Tibial nerve (tissue), 4 donors: ENCODE measurements at regions not wholly inside any gene's neighbourhood (a gene's known extent, or its start where the extent isn't known, plus 50 kb on each side); places are given as distances from the start of the nearest gene placed in this dataset.
"Not testable (repeated sequence)": the region's sequence is repeated elsewhere in the genome, so short reads cannot be mapped to it uniquely, and the experiment has no call there.

Source experiments
- DNase-seq, 2 donors: peaks; one replicate each; pipeline ENCODE4 v3.0.0-alpha.2; 2019; ENCODE audit warnings: low spot score in 2 of 2
- H3K27ac ChIP-seq, 4 donors: fragments of 200-600 bp; sonication (generic) in 3 of 4; one replicate each; pipeline ENCODE4 v1.5.1; 2017 to 2019; ENCODE audit warnings: mild to moderate bottlenecking in 1 of 4
- H3K27me3 ChIP-seq, 2 donors: fragments of 200-600 bp; sonication (generic) in 1 of 2; one replicate each; pipeline versions ENCODE4 v1.5.1 to v1.6.0; 2017 to 2019
- H3K36me3 ChIP-seq, 3 donors: fragments of 200-600 bp; sonication (generic); one replicate each; pipeline ENCODE4 v1.5.1; 2018 to 2019
- H3K4me1 ChIP-seq, 4 donors: fragments of 200-600 bp; sonication (generic) in 3 of 4; one replicate each; pipeline ENCODE4 v1.5.1; 2017 to 2019
- H3K4me3 ChIP-seq, 4 donors: fragments of 200-600 bp; sonication (generic) in 3 of 4; one replicate each; pipeline ENCODE4 v1.5.1; 2017 to 2019; ENCODE audit warnings: mild to moderate bottlenecking in 1 of 4, moderate library complexity in 1 of 4
- H3K9me3 ChIP-seq, 4 donors: fragments of 200-600 bp; sonication (generic) in 3 of 4; one replicate each; pipeline ENCODE4 v1.5.1; 2017 to 2019
- CTCF ChIP-seq, 5 experiments: fragments of 200-600 bp in 3 of 5; fragments of 450-650 bp in 2 of 5; sonication (generic) in 3 of 5; IDR thresholded peaks; one replicate each; pipeline ENCODE4 v1.5.1; 2016 to 2019; ENCODE audit warnings: antibody characterized with exemption in 5 of 5, mild to moderate bottlenecking in 3 of 5, moderate library complexity in 2 of 5
- EP300 ChIP-seq, 2 donors: sonication (generic); formaldehyde crosslinking; IDR thresholded peaks; one replicate each; pipeline ENCODE4 v1.6.1; 2017; ENCODE audit warnings: antibody characterized with exemption in 2 of 2, mild to moderate bottlenecking in 1 of 2
- POLR2A ChIP-seq, 2 donors: fragments of 450-650 bp; IDR thresholded peaks; one replicate each; pipeline ENCODE4 v1.6.1; 2017; ENCODE audit warnings: antibody characterized with exemption in 2 of 2, mild to moderate bottlenecking in 2 of 2, moderate library complexity in 2 of 2
- WGBS, 2 donors: methylation state at CpG; one replicate each; pipeline ENCODE4 v1.1.5; 2018; 5-methylcytosine and 5-hydroxymethylcytosine counted together

GRCh38 chr14:106390401-106390800 is 864.0 kb downstream of the TMEM121 start:
- TF ChIP-seq EP300 (IDR thresholded peaks at IDR 0.05) (no peak), CTCF (IDR thresholded peaks at IDR 0.05) (no peak), POLR2A (IDR thresholded peaks at IDR 0.05) (no peak)
- no peaks in the 10 kb centered on the region for H3K4me1 ChIP-seq
- no peak for DNase-seq
- H3K27me3 ChIP-seq = no peaks in the 10 kb centered on the region
- H3K36me3 ChIP-seq = no peaks in the 10 kb centered on the region
- H3K9me3 ChIP-seq = no peaks in the 10 kb centered on the region
- WGBS, 2 donors = 89 to 92% methylated on average over 6 of the region's 6 CpGs
- H3K4me3 ChIP-seq = no peak overlapping the region
- no peak overlapping the region for H3K27ac ChIP-seq

GRCh38 chr14:106390947-106391346 is 864.6 kb downstream of the TMEM121 start:
- 77 to 79% methylated on average over 6 of the region's 6 CpGs for WGBS, 2 donors
- no peaks in the 10 kb centered on the region for H3K36me3 ChIP-seq
- TF ChIP-seq POLR2A (IDR thresholded peaks at IDR 0.05) (no peak), CTCF (IDR thresholded peaks at IDR 0.05) (no peak), EP300 (IDR thresholded peaks at IDR 0.05) (no peak)
- H3K27me3 ChIP-seq = no peaks in the 10 kb centered on the region
- H3K9me3 ChIP-seq = no peaks in the 10 kb centered on the region
- no peak for DNase-seq
- no peaks in the 10 kb centered on the region for H3K4me1 ChIP-seq
- no peak overlapping the region for H3K27ac ChIP-seq
- H3K4me3 ChIP-seq = no peak overlapping the region

- no peak overlapping the region for H3K27ac ChIP-seq
- WGBS, 2 donors = 52 to 66% methylated on average over 2 of the region's 2 CpGs
- H3K4me1 ChIP-seq = no peaks in the 10 kb centered on the region
- H3K9me3 ChIP-seq = no peaks in the 10 kb centered on the region
- no peak for DNase-seq
- no peaks in the 10 kb centered on the region for H3K36me3 ChIP-seq
- no peak overlapping the region for H3K4me3 ChIP-seq
- H3K27me3 ChIP-seq = no peaks in the 10 kb centered on the region
- no peak for TF ChIP-seq POLR2A (IDR thresholded peaks at IDR 0.05)
- no peak for TF ChIP-seq CTCF (IDR thresholded peaks at IDR 0.05)
- TF ChIP-seq EP300 (IDR thresholded peaks at IDR 0.05) = no peak
Observed at GRCh38 chr14:106393742-106394141, 867.4 kb downstream of the TMEM121 start.

GRCh38 chr14:106395456-106396050 is 869.2 kb downstream of the TMEM121 start:
- no peaks in the 10 kb centered on the region for H3K36me3 ChIP-seq
- H3K4me1 ChIP-seq = no peaks in the 10 kb centered on the region
- TF ChIP-seq POLR2A (IDR thresholded peaks at IDR 0.05) = no peak
- no peak for TF ChIP-seq CTCF (IDR thresholded peaks at IDR 0.05)
- TF ChIP-seq EP300 (IDR thresholded peaks at IDR 0.05) = no peak
- no peak overlapping the region for H3K27ac ChIP-seq
- DNase-seq = no peak
- 59% methylated on average over 5 of the region's 5 CpGs for WGBS, 2 donors
- no peaks in the 10 kb centered on the region for H3K27me3 ChIP-seq
- no peak overlapping the region for H3K4me3 ChIP-seq
- no peaks in the 10 kb centered on the region for H3K9me3 ChIP-seq

GRCh38 chr14:106396999-106397398 is 870.6 kb downstream of the TMEM121 start:
- WGBS, 2 donors = 68 to 70% methylated on average over 4 of the region's 4 CpGs
- H3K4me1 ChIP-seq = no peaks in the 10 kb centered on the region
- no peak overlapping the region for H3K27ac ChIP-seq
- TF ChIP-seq POLR2A (IDR thresholded peaks at IDR 0.05) (no peak), CTCF (IDR thresholded peaks at IDR 0.05) (no peak), EP300 (IDR thresholded peaks at IDR 0.05) (no peak)
- DNase-seq = no peak
- H3K4me3 ChIP-seq = no peak overlapping the region
- no peaks in the 10 kb centered on the region for H3K27me3 ChIP-seq
- no peaks in the 10 kb centered on the region for H3K9me3 ChIP-seq
- H3K36me3 ChIP-seq = no peaks in the 10 kb centered on the region

- H3K4me3 ChIP-seq, DNase-seq, H3K4me1 ChIP-seq, H3K9me3 ChIP-seq, H3K27ac ChIP-seq, H3K27me3 ChIP-seq, H3K36me3 ChIP-seq: not testable (repeated sequence)
- 78% methylated on average over 27 of the region's 42 CpGs; no CpG with 5 or more reads in 1 of the 2 donors for WGBS, 2 donors
Observed at GRCh38 chr14:106398931-106399331, 872.5 kb downstream of the TMEM121 start.

- 84% methylated on average over 12 to 46 of the region's 46 CpGs for whole genome bisulfite sequencing, 2 donors
Observed at GRCh38 chr14:106401316-106401715, 874.9 kb downstream of the TMEM121 start.

More at GRCh38 chr14:106401316-106401715, 874.9 kb downstream of the TMEM121 start:
- H3K36me3 ChIP-seq, H3K27ac ChIP-seq, H3K9me3 ChIP-seq, H3K27me3 ChIP-seq, H3K4me1 ChIP-seq, H3K4me3 ChIP-seq, DNase-seq: not testable (repeated sequence)
